GM12878 (cell line): ENCODE measurements at regions not wholly inside any gene's neighbourhood (a gene's known extent, or its start where the extent isn't known, plus 50 kb on each side); places are given as distances from the start of the nearest gene placed in this dataset.

Experiments used
- RAD21 ChIP-seq: IDR thresholded peaks from 2 replicates; pipeline ENCODE4 v1.6.1; 2011; ENCODE audit warnings: mild to moderate bottlenecking, low read depth, low read length, moderate library complexity; ENCODE audit not compliant: insufficient read depth
- TF ChIP-seq, protein P1 (sequence below), 3 experiments: IDR thresholded peaks in 2 of 3; conservative IDR thresholded peaks in 1 of 3; 2 replicates each; pipeline ENCODE4 v1.5.1; 2011; ENCODE audit warnings: low read depth in 3 of 3, low read length in 3 of 3, mild to moderate bottlenecking in 3 of 3, control low read depth in 2 of 3, moderate library complexity in 2 of 3, inconsistent platforms in 1 of 3, mixed read lengths in 1 of 3; ENCODE audit not compliant: control insufficient read depth in 2 of 3, insufficient read depth in 1 of 3; ENCODE audit errors: extremely low read depth in 1 of 3

DNA sequence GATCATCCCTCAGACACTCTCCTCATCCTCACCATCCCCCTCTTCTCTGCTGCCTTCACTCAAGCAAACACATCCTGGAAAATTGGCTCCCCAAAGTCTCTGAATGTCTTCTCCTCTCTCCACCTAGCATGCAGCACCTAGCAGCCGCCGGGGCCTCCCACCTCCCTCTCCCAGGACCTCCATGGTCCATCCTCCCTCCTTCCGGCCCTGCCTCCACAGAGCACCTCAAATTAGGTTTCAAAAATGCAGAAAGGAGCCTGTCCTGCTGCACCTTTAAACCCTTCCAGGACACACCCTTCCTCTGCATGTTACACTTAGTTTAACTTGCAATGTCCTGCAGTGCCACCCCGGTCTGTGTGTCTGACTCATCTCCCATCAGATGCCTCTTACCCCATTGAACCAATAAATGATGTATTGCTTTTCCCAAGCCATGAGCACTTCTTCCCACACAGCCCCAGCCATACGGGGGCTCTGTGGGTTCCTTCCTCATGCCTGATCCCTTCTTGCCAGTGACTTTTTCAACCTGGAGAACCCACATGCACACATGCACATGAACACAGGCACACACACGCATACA is 582.5 kb upstream of the MGMT start:
- TF ChIP-seq, protein P1, sequence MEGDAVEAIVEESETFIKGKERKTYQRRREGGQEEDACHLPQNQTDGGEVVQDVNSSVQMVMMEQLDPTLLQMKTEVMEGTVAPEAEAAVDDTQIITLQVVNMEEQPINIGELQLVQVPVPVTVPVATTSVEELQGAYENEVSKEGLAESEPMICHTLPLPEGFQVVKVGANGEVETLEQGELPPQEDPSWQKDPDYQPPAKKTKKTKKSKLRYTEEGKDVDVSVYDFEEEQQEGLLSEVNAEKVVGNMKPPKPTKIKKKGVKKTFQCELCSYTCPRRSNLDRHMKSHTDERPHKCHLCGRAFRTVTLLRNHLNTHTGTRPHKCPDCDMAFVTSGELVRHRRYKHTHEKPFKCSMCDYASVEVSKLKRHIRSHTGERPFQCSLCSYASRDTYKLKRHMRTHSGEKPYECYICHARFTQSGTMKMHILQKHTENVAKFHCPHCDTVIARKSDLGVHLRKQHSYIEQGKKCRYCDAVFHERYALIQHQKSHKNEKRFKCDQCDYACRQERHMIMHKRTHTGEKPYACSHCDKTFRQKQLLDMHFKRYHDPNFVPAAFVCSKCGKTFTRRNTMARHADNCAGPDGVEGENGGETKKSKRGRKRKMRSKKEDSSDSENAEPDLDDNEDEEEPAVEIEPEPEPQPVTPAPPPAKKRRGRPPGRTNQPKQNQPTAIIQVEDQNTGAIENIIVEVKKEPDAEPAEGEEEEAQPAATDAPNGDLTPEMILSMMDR (IDR thresholded peaks at IDR 0.05 in 2 of 3, conservative IDR thresholded peaks at IDR 0.05 in 1 of 3; ENCODE audit: control insufficient read depth in 2 of 3, extremely low read depth in 1 of 3, insufficient read depth in 1 of 3, low read depth in 3 of 3, low read length in 3 of 3), result no peak
- no peak for TF ChIP-seq RAD21
